ENCODE measurements at regions not wholly inside any gene's neighbourhood (a gene's known extent, or its start where the extent isn't known, plus 50 kb on each side); places are given as distances from the start of the nearest gene placed in this dataset.

GRCh38 chr10:109412353-109412752 is 511.0 kb downstream of the XPNPEP1 start:
- no peaks in the 10 kb centered on the region for H3K36me3 Mint-ChIP-seq
- H3K4me1 Mint-ChIP-seq, result no peaks in the 10 kb centered on the region
- H3K27ac Mint-ChIP-seq, result no peak overlapping the region
- H3K4me3 Mint-ChIP-seq, result no peak overlapping the region
- H3K27me3 Mint-ChIP-seq, result no peaks in the 10 kb centered on the region
- no peak for DNase-seq
- no peaks in the 10 kb centered on the region for H3K9me3 Mint-ChIP-seq
- CTCF ChIA-PET, result no interaction called here

- H3K9me3 Mint-ChIP-seq, result no peaks in the 10 kb centered on the region
- no peak overlapping the region for H3K4me3 Mint-ChIP-seq
- no peaks in the 10 kb centered on the region for H3K4me1 Mint-ChIP-seq
- CTCF ChIA-PET, result no interaction called here
- H3K36me3 Mint-ChIP-seq, result no peaks in the 10 kb centered on the region
- no peak overlapping the region for H3K27ac Mint-ChIP-seq
- H3K27me3 Mint-ChIP-seq, result no peaks in the 10 kb centered on the region
- no peak for DNase-seq
These were observed 511.4 kb downstream of the XPNPEP1 start for GRCh38 chr10:109411917-109412316.

GRCh38 chr10:109405338-109405737 is 518.0 kb downstream of the XPNPEP1 start:
- H3K4me1 Mint-ChIP-seq, result no peaks in the 10 kb centered on the region
- no peak for DNase-seq
- H3K36me3 Mint-ChIP-seq, result no peaks in the 10 kb centered on the region
- H3K4me3 Mint-ChIP-seq, result no peak overlapping the region
- H3K27ac Mint-ChIP-seq, result no peak overlapping the region
- H3K9me3 Mint-ChIP-seq, result no peaks in the 10 kb centered on the region
- CTCF ChIA-PET, result no interaction called here
- no peaks in the 10 kb centered on the region for H3K27me3 Mint-ChIP-seq

GRCh38 chr10:109403551-109403950 is 519.8 kb downstream of the XPNPEP1 start:
- no peak for DNase-seq
- Mint-ChIP-seq H3K9me3 (no peaks in the 10 kb centered on the region), H3K27ac (no peak overlapping the region), H3K4me1 (no peaks in the 10 kb centered on the region), H3K4me3 (no peak overlapping the region), H3K36me3 (no peaks in the 10 kb centered on the region), H3K27me3 (no peaks in the 10 kb centered on the region)
- CTCF ChIA-PET, result no interaction called here

DNA sequence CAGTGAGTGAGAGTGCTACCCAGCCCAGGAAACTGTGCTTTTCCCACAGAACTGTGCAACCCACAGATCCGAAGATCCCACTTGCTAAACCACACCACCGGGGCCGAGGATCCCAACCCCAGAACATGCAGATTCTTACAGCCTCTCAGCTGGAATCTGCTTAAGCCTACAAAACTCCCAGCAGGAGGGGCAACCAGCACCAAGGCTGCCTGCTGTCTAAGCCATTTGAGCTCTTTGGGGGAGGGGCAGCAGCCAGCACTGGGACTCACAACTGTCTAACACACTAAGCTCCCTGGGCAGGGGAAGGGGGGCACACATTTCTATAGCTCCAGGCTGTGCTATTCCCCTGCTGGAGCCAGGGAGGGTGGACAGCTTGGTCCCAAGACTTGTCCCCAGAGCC is 529.9 kb downstream of the XPNPEP1 start:
- DNase-seq, result no peak
- CTCF ChIA-PET, result no interaction called here
- H3K9me3 Mint-ChIP-seq, result peaks cover 4% of the 10 kb centered on the region
- no peak overlapping the region for H3K4me3 Mint-ChIP-seq
- H3K27ac Mint-ChIP-seq, result no peak overlapping the region
- no peaks in the 10 kb centered on the region for H3K27me3 Mint-ChIP-seq
- H3K36me3 Mint-ChIP-seq, result no peaks in the 10 kb centered on the region
- H3K4me1 Mint-ChIP-seq, result no peaks in the 10 kb centered on the region

- H3K4me3 Mint-ChIP-seq, result no peak overlapping the region
- no peaks in the 10 kb centered on the region for H3K4me1 Mint-ChIP-seq
- no peak for DNase-seq
- no peaks in the 10 kb centered on the region for H3K36me3 Mint-ChIP-seq
- H3K9me3 Mint-ChIP-seq, result no peaks in the 10 kb centered on the region
- CTCF ChIA-PET, result no interaction called here
- no peak overlapping the region for H3K27ac Mint-ChIP-seq
- H3K27me3 Mint-ChIP-seq, result no peaks in the 10 kb centered on the region
These were observed 536.4 kb downstream of the XPNPEP1 start for GRCh38 chr10:109386921-109387320.

DNA sequence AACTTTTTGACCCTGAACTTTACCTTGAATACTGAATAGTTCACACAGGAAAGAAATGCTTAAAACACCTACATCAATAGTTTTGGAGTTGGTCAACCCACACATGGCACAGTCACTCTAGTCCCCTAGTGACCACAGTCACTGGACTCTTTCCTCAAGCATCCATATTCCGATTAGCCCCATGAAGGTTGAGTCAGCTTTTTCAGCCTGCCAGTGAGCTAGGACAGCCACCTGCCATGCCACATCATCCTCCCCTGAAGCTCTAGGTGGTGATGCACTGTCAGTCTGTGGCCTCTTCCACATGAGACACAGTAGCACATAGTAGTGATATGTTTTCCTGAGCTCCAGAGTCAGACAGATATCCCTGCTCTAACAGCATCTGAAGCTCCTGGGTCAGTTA is 537.2 kb downstream of the XPNPEP1 start:
- H3K4me1 Mint-ChIP-seq, result no peaks in the 10 kb centered on the region
- no peak for DNase-seq
- H3K27ac Mint-ChIP-seq, result no peak overlapping the region
- H3K4me3 Mint-ChIP-seq, result no peak overlapping the region
- H3K27me3 Mint-ChIP-seq, result no peaks in the 10 kb centered on the region
- CTCF ChIA-PET, result no interaction called here
- no peaks in the 10 kb centered on the region for H3K36me3 Mint-ChIP-seq
- no peaks in the 10 kb centered on the region for H3K9me3 Mint-ChIP-seq

GRCh38 chr10:109379186-109379585 is 544.1 kb downstream of the XPNPEP1 start:
- Mint-ChIP-seq H3K36me3 (no peaks in the 10 kb centered on the region), H3K9me3 (no peaks in the 10 kb centered on the region), H3K4me3 (no peak overlapping the region), H3K27me3 (no peaks in the 10 kb centered on the region), H3K27ac (no peak overlapping the region), H3K4me1 (no peaks in the 10 kb centered on the region)
- no peak for DNase-seq
- CTCF ChIA-PET, result no interaction called here

DNA sequence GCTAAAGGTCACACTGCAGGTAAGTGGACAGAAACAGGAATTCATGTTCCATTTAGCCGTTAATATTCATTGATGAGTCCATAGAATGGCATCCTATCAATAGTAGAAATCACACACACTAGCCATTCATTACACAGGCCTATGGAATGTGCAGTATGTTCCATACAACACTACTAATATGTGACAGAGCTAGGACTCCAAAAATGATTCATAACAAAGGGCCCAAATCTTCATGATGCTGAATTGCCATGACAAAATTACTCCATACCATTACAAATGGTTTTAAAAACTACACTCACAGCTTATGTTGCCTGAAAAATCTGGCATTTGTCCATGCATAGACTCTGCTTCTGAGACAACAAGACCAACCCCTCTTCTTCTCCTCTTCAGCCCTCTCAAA is 549.1 kb downstream of the XPNPEP1 start:
- CTCF ChIA-PET, result no interaction called here
- no peak overlapping the region for H3K4me3 Mint-ChIP-seq
- H3K27me3 Mint-ChIP-seq, result no peaks in the 10 kb centered on the region
- no peak overlapping the region for H3K27ac Mint-ChIP-seq
- no peaks in the 10 kb centered on the region for H3K36me3 Mint-ChIP-seq
- peaks cover 7% of the 10 kb centered on the region for H3K9me3 Mint-ChIP-seq
- H3K4me1 Mint-ChIP-seq, result no peaks in the 10 kb centered on the region
- DNase-seq, result no peak

GRCh38 chr10:109359316-109359715 is 564.0 kb downstream of the XPNPEP1 start:
- H3K27ac Mint-ChIP-seq, result no peak overlapping the region
- H3K4me3 Mint-ChIP-seq, result no peak overlapping the region
- H3K9me3 Mint-ChIP-seq, result peaks cover 1% of the 10 kb centered on the region
- H3K4me1 Mint-ChIP-seq, result no peaks in the 10 kb centered on the region
- CTCF ChIA-PET, result no interaction called here
- no peak for DNase-seq
- no peaks in the 10 kb centered on the region for H3K27me3 Mint-ChIP-seq
- H3K36me3 Mint-ChIP-seq, result no peaks in the 10 kb centered on the region

- no peaks in the 10 kb centered on the region for H3K27me3 Mint-ChIP-seq
- no peak overlapping the region for H3K4me3 Mint-ChIP-seq
- H3K36me3 Mint-ChIP-seq, result no peaks in the 10 kb centered on the region
These were observed 565.0 kb downstream of the XPNPEP1 start for GRCh38 chr10:109358325-109358724.

GRCh38 chr10:109348324-109348723 is 575.0 kb downstream of the XPNPEP1 start:
- Mint-ChIP-seq H3K9me3 (peaks cover 11% of the 10 kb centered on the region), H3K4me1 (no peaks in the 10 kb centered on the region), H3K36me3 (no peaks in the 10 kb centered on the region), H3K4me3 (no peak overlapping the region), H3K27ac (no peak overlapping the region), H3K27me3 (no peaks in the 10 kb centered on the region)
- CTCF ChIA-PET, result no interaction called here
- no peak for DNase-seq

More at GRCh38 chr10:109358325-109358724, 565.0 kb downstream of the XPNPEP1 start:
- CTCF ChIA-PET, result no interaction called here
- Mint-ChIP-seq H3K4me1 (no peaks in the 10 kb centered on the region), H3K9me3 (peaks cover 2% of the 10 kb centered on the region), H3K27ac (no peak overlapping the region)
- DNase-seq, result no peak

- CTCF ChIA-PET, result no interaction called here
- Mint-ChIP-seq H3K27me3 (no peaks in the 10 kb centered on the region), H3K9me3 (peaks cover 2% of the 10 kb centered on the region), H3K4me3 (no peak overlapping the region), H3K4me1 (no peaks in the 10 kb centered on the region), H3K27ac (no peak overlapping the region), H3K36me3 (no peaks in the 10 kb centered on the region)
- no peak for DNase-seq
These were observed 580.0 kb downstream of the XPNPEP1 start for GRCh38 chr10:109343293-109343692.

- Mint-ChIP-seq H3K9me3 (peaks cover 5% of the 10 kb centered on the region), H3K4me1 (no peaks in the 10 kb centered on the region), H3K27ac (no peak overlapping the region)
These were observed 581.3 kb downstream of the XPNPEP1 start for GRCh38 chr10:109341986-109342385.

DNA sequence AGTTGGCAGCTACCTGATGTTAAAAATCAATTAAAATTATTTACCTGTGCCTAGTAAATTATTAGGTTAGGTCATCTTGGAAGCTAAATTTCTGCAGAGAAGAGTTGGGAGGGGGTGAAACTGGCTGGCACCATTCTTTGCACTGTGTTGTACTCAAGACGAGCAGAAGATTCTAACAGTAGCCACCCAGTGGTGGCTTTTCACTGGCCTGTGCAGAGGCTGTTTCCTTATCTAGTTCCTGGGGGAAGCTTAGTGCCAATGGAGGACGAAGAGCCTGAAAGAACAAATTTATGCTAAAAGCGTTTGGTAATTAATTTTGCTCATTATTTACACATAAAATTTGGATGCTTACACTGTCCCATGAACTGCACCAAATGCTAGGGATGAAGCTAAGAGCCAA is 595.3 kb downstream of the XPNPEP1 start:
- no peak for DNase-seq
- H3K9me3 Mint-ChIP-seq, result peaks cover 2% of the 10 kb centered on the region
- CTCF ChIA-PET, result no interaction called here
- H3K27me3 Mint-ChIP-seq, result no peaks in the 10 kb centered on the region
- no peak overlapping the region for H3K4me3 Mint-ChIP-seq
- H3K4me1 Mint-ChIP-seq, result no peaks in the 10 kb centered on the region
- H3K27ac Mint-ChIP-seq, result no peak overlapping the region
- H3K36me3 Mint-ChIP-seq, result no peaks in the 10 kb centered on the region

More at GRCh38 chr10:109341986-109342385, 581.3 kb downstream of the XPNPEP1 start:
- Mint-ChIP-seq H3K27me3 (no peaks in the 10 kb centered on the region), H3K36me3 (no peaks in the 10 kb centered on the region), H3K4me3 (no peak overlapping the region)
- CTCF ChIA-PET, result no interaction called here
- no peak for DNase-seq

- H3K4me3 Mint-ChIP-seq, result no peak overlapping the region
- no peak overlapping the region for H3K27ac Mint-ChIP-seq
- no peaks in the 10 kb centered on the region for H3K4me1 Mint-ChIP-seq
- no peaks in the 10 kb centered on the region for H3K27me3 Mint-ChIP-seq
- H3K36me3 Mint-ChIP-seq, result no peaks in the 10 kb centered on the region
- CTCF ChIA-PET, result no interaction called here
- H3K9me3 Mint-ChIP-seq, result peaks cover 2% of the 10 kb centered on the region
- DNase-seq, result no peak
These were observed 596.0 kb downstream of the XPNPEP1 start for GRCh38 chr10:109327266-109327665.
